GM18907 (cell line): ENCODE measurements at regions not wholly inside any gene's neighbourhood (a gene's known extent, or its start where the extent isn't known, plus 50 kb on each side); places are given as distances from the start of the nearest gene placed in this dataset.

Source experiments
- ATAC-seq: cut with Tn5 transposase; IDR thresholded peaks from one replicate; pipeline ENCODE4 v1.9.1; 2021; ENCODE audit warnings: mild to moderate bottlenecking, moderate library complexity; ENCODE audit not compliant: unreplicated experiment

- no peak for ATAC-seq
Measured at GRCh38 chr10:111493024-111493625, 416.3 kb downstream of the ADRA2A start.

DNA sequence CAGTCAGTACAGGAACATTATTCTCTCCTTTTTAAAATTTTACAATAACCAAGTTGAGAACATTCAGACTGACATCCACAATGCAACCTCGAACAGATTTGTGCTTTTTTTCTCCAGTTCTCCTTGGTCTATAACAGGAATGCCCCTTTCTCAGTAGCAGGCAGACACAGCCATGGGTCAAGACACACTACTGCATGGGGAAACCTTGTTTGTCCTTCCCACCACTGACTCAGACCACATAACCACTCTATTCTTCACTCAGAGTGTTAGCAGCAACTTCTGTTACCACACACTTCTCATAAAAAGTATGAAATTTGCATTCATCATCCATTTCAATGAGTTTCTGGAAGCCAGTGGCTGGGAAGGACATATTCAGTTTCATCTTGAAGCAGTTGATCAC, 421.7 kb downstream of the ADRA2A start:
- ATAC-seq = no peak

- ATAC-seq = no peak
Measured at GRCh38 chr10:111504376-111504775, 427.5 kb downstream of the ADRA2A start.

DNA sequence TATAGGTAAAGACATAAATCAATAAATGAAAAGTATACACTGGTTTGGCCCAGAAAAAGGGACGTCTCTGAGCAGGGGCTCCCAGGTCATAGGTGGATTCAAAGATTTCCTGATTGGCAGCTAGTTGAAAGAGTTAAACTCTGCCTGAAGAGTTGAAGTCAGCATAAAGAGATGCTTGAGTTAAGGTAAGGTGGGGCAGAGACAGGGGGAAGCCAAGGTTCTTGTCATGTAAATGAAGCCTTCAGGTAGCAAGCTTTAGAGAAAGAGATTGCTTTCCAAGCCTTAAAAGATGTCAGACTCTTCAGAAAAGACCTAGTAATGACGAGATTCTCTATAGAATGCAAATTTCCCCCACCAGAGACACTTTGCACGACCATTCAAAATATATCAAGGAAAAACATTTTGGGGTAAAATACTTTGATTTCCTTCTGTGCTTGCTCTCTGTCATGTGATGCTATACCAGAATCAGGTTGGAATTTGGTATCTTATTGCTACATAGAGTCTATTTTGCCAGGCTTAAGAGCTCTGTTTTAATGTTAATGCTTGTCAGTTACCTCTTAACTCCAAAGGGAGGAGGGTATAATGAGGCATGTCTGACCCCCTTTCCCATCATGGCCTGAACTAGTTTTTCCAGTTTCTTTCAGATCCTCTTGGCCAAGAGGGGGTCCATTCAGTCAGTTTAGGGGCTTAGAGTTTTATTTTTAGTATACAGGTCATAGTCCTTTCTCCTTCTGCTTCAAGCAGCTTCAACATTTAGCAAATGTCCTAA, 429.6 kb downstream of the ADRA2A start:
- no peak for ATAC-seq

DNA sequence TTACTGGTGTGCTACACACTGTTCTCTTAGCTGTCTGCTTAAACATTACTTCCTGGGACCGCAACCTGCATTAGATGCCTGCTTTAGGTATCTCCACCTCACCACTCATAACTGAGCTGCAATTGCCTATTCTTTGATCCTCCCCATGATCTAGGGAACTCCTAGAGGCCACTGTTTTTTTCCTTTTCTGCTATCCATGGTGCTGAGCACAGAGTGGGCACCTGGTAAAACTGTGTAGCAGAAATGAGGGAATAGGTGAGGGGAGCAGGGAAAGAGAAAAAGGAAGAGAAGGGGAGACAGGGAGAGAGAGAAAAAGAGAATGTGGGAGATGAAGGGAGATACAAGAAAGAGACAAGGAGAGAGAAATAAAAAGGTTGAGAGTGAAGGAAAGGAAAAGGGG, 434.9 kb downstream of the ADRA2A start:
- no peak for ATAC-seq

DNA sequence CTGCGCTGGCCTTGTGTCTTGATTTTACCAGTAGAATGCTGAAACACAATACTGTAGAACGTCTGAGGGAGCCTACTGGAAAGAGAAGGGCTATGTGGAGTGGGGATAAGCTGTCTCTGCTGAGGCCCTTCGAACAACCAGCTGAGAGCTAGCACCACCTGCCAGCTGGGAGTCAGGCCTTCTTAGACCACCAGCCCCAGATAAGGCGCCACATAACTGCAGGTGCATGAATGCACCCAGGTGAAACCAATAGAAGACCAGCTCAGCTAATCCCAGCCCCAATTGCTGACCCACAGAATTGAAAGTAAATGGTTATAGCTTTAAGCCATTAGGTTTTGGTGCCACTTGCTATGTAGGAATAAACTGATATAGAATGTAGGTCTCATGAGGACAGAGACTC, 438.4 kb downstream of the ADRA2A start:
- ATAC-seq = no peak

GRCh38 chr10:111515706-111516105, 438.9 kb downstream of the ADRA2A start:
- no peak for ATAC-seq

GRCh38 chr10:111516144-111516543, 439.3 kb downstream of the ADRA2A start:
- ATAC-seq = no peak

GRCh38 chr10:111522141-111522540, 445.3 kb downstream of the ADRA2A start:
- no peak for ATAC-seq

GRCh38 chr10:111522551-111522950, 445.7 kb downstream of the ADRA2A start:
- ATAC-seq = no peak

- ATAC-seq = no peak
Measured at GRCh38 chr10:111523016-111523415, 446.2 kb downstream of the ADRA2A start.

DNA sequence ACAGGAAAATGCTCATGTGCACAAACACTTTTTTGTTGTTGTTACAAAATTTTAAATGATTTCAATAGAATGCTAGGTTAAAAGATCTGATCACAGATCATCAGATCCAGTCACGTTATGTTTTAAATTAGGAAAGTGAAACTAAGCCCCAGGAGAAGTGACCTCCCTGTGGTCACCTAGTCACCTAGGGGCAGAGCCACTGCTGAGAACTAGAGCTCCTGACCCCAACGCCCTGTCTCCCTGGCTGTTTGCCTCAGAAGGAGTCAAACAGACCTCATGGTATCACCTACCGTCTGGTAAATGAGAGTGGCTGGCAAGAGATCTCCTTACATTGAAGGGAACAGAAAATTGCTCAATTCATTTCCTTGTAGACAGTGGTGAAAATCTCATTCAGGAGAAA, 447.3 kb downstream of the ADRA2A start:
- ATAC-seq = no peak

- ATAC-seq = no peak
Measured at GRCh38 chr10:111525696-111526095, 448.9 kb downstream of the ADRA2A start.

- ATAC-seq = no peak
Measured at GRCh38 chr10:111531690-111532089, 454.9 kb downstream of the ADRA2A start.

DNA sequence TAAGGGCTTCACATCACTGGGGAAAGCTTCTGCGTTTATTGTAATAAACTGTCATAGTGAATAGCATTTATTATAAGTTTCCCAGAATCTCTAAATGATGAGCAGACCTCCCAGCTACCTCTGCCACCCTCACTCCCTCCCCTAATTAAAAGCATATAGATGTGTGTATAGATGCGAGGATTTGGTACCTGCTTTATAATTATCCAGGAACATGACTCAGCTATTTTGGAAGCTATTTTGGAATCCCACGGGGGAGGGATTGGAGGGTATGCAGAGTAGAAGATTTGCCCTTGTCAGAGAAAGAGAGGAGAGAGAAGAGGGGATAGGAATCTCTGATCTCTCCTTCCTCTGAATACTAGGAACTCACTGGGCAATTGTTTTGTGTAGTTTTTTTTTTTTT, 455.3 kb downstream of the ADRA2A start:
- no peak for ATAC-seq

GRCh38 chr10:111539246-111539645, 462.4 kb downstream of the ADRA2A start:
- no peak for ATAC-seq

- ATAC-seq = no peak
Measured at GRCh38 chr10:111543854-111544253, 467.0 kb downstream of the ADRA2A start.

DNA sequence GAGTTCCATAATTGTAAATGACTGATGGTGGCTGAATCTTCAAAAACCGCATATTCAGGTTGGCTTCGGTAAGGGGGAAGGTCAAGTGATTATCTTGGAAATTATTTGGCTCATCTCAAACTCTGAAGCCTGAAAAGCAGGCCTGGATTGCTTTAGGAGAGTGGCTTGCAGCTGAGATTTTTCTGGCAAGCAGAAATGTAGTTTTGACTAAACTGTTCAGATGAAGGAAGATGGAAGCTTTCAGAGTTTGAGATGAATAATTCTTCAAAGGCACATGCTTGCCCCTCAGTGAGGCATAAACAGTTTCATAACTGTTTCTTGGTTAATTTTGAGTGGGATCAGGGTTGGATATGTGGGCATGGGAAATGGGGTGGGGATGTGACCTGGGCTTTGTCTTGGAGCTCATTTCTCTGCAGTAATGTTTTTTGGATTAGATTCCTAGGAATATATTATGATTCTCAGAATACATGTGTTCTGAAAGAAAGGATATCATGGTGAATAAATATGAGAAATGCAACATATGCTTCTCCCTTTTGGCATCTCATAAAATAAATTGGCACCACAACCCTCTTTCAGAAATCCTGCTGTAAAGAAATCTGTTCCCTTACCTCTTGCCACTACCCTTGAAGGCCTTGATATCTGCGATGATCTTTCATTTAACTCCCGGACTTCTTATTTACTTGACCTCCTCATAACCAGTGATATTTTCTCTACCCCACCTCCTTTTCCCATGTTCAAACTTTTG, 469.2 kb downstream of the ADRA2A start:
- ATAC-seq = no peak

- ATAC-seq = no peak
Measured at GRCh38 chr10:111548084-111548726, 471.4 kb downstream of the ADRA2A start.

GRCh38 chr10:111551001-111551400, 474.2 kb downstream of the ADRA2A start:
- ATAC-seq = no peak

DNA sequence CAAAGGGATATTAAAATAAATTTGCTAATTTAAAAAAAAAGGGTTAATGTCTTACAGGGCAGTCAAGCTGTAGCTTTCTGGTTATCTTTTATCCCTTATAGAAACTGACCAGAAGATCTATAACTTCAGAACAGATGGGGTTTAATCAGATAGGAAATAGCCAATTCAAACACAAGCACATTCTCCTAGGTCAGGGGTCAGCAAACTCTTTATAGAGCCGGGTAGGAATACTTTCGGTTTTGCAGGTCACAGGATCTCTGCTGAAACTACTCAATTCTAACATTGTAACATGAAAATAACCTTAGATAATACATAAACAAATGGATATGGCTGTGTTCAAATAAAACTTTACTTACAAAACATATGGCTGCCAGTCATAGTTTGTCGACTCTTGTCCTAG, 479.8 kb downstream of the ADRA2A start:
- no peak for ATAC-seq

DNA sequence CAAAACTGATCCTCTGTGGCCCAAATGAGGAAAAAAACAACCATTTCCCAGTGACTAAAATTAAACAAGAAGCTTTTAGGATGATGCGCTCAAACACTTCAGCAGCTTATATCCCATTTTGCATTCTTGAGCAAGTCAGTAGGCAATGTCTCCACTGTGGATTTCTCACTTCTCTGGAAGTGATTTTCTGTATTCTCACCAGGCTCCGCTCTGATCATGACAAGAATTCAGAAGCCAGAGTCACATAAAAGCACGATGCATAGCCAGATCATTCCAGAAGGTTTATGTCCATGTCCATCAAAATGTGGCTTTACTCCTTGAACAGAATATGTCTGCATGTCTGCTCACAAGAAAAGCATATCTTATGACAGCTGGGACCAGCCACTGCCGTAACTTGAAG, 481.4 kb downstream of the ADRA2A start:
- ATAC-seq = no peak
